Pancreas (tissue), 10 donors: ENCODE measurements at regions not wholly inside any gene's neighbourhood (a gene's known extent, or its start where the extent isn't known, plus 50 kb on each side); places are given as distances from the start of the nearest gene placed in this dataset.

Source experiments
- ATAC-seq, 4 donors: fragments of 200-7000 bp; cut with Tn5 transposase; one replicate each; pipeline versions ENCODE4 v1.8.0 to v1.9.1; 2020; ENCODE audit warnings: mild to moderate bottlenecking in 4 of 4, moderate library complexity in 4 of 4
- DNase-seq, 6 donors: peaks; one replicate each; pipeline ENCODE4 v3.0.0-alpha.2; 2020
- FAIRE-seq: peaks from 2 replicates; lab custom pipeline; 2012; peaks lifted over from hg19 to GRCh38; lab: Jason Lieb, UNC
- H3K27ac ChIP-seq, 4 donors: fragments of 200-600 bp; sonication (generic); 1 replicate in 3 of 4; 2 replicates in 1 of 4; pipeline versions ENCODE4 v1.5.0 to v1.8.0; 2020
- H3K27me3 ChIP-seq, 4 donors: fragments of 200-600 bp; one replicate each; pipeline ENCODE4 v1.8.0; 2021
- H3K36me3 ChIP-seq, 3 donors: fragments of 200-600 bp; sonication (generic) in 1 of 3; one replicate each; pipeline versions ENCODE4 v1.5.0 to v1.8.0; 2020 to 2021
- H3K4me1 ChIP-seq, 3 donors: fragments of 200-600 bp; one replicate each; pipeline ENCODE4 v1.8.0; 2021
- H3K4me3 ChIP-seq, 4 donors: fragments of 200-600 bp; sonication (generic) in 2 of 4; one replicate each; pipeline versions ENCODE4 v1.5.0 to v1.8.0; 2020 to 2021
- H3K9me3 ChIP-seq, 4 donors: fragments of 200-600 bp; one replicate each; pipeline ENCODE4 v1.8.0; 2021
- WGBS, 2 donors: extraction: QIAGEN DNeasy Blood & Tissue Kit; methylation state at CpG; one replicate each; pipeline ENCODE4 v1.1.7; 2013; 5-methylcytosine and 5-hydroxymethylcytosine counted together
- intact Hi-C, 3 donors: fragments of 100-400 bp; cut with DNase I; formaldehyde crosslinking; loops; one replicate each; pipeline versions ENCODE4 v1.11.1 to v1.14.2; 2022
- TF ChIP-seq, protein P1 (sequence below), 4 donors: fragments of 200-600 bp; sonication (generic) in 3 of 4; IDR thresholded peaks; one replicate each; pipeline versions ENCODE4 v1.5.0 to v1.8.0; 2021; ENCODE audit warnings: antibody characterized with exemption in 4 of 4
- donor health status: healthy with polysubstance abuse.
- donor health status: DM: no; HTN: no; CAD: no; lungs with moderate emphysema.
- donor health status: DM: no; HTN: no; CAD: no.
- donor health status: control.
- donor health status: control.
- donor health status: Bipolar disorder and iron deficiency.
- donor health status: DM: yes; HTN: yes; CAD: no.
- donor health status: DM: no; HTN: no; CAD: no.
- donor health status: DM: no; HTN: no; CAD: no.
- donor health status: DM: yes; HTN: yes; CAD: no.

DNA sequence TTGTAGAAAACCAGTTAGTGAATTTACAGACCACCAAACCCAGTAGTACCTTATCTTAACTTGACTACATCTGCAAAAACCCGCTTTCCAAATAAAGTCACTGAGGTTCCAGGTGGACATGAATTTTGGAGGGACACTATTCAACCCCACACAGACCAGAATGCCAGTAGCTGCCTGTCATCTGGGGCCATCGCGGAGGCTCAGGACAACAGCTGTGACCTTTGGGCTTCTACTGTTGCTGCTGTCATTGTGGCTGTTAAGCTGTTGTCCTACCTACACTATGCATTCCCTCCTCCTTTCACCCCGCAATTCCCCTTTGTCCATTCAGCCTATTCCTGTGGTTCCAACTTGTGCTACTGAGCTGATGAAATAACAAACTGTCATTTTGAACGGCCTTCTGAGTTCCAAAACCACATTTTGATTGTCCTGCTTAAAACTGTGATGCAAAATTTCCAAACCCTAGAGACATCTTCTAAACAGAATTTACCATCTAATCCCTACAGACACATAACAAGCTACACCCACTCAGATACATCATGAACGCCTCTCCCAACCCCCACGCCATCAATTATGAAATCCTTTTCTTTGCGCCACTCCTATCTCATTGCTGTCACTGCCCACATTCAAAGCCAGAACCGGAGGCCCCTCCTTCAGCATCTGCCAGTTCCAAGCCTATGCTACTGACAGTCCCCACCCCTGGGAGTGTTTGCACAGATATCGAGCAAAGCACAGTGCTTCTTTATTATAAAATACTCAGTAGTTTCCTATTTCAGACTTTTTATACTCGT, 125.0 kb downstream of the C6orf118 start:
- intact Hi-C loops = no loop called here
- TF ChIP-seq, protein P1, sequence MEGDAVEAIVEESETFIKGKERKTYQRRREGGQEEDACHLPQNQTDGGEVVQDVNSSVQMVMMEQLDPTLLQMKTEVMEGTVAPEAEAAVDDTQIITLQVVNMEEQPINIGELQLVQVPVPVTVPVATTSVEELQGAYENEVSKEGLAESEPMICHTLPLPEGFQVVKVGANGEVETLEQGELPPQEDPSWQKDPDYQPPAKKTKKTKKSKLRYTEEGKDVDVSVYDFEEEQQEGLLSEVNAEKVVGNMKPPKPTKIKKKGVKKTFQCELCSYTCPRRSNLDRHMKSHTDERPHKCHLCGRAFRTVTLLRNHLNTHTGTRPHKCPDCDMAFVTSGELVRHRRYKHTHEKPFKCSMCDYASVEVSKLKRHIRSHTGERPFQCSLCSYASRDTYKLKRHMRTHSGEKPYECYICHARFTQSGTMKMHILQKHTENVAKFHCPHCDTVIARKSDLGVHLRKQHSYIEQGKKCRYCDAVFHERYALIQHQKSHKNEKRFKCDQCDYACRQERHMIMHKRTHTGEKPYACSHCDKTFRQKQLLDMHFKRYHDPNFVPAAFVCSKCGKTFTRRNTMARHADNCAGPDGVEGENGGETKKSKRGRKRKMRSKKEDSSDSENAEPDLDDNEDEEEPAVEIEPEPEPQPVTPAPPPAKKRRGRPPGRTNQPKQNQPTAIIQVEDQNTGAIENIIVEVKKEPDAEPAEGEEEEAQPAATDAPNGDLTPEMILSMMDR (IDR thresholded peaks at IDR 0.05) = no peak
- no peak for ATAC-seq
- H3K4me3 ChIP-seq = no peak overlapping the region
- H3K27me3 ChIP-seq = no peaks in the 10 kb centered on the region
- FAIRE-seq = no peak
- WGBS, 2 donors = 37 to 50% methylated on average over 11 of the region's 11 CpGs
- no peaks in the 10 kb centered on the region for H3K9me3 ChIP-seq
- no peaks in the 10 kb centered on the region for H3K36me3 ChIP-seq
- H3K4me1 ChIP-seq = no peaks in the 10 kb centered on the region
- H3K27ac ChIP-seq = no peak overlapping the region
- no peak for DNase-seq

GRCh38 chr6:165183496-165184140, 125.8 kb downstream of the C6orf118 start:
- intact Hi-C loops = no loop called here
- Histone ChIP-seq H3K4me3 (no peak overlapping the region), H3K27me3 (no peaks in the 10 kb centered on the region), H3K36me3 (no peaks in the 10 kb centered on the region), H3K4me1 (no peaks in the 10 kb centered on the region), H3K27ac (no peak overlapping the region), H3K9me3 (no peaks in the 10 kb centered on the region)
- FAIRE-seq (no peak), DNase-seq (no peak), ATAC-seq (no peak)
- WGBS, 2 donors = 53 to 57% methylated on average over 5 of the region's 5 CpGs
- TF ChIP-seq, protein P1 (IDR thresholded peaks at IDR 0.05) = no peak

DNA sequence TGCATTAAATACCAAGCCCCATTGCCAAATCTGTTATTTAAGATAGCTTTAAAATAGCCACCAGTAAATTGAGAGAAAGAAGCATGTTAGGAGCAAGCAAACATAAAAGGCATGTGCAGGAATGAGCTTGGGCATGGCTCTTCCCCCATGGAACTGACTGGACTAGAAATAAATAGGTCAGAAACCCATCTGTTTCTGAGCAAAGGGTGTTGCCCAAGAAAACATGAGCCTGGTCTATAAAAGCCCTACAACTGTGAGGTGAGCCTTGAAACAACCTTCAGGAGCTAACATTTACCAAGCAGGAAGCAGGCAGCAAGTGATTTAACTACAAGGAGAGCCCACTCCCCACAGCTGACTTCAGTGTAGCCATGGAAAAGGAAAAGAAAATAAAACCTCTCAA, 126.3 kb downstream of the C6orf118 start:
- H3K4me3 ChIP-seq = no peak overlapping the region
- no peak for FAIRE-seq

GRCh38 chr6:165181951-165182414, 127.4 kb downstream of the C6orf118 start:
- intact Hi-C loops = no loop called here
- Histone ChIP-seq H3K9me3 (no peaks in the 10 kb centered on the region), H3K27me3 (no peaks in the 10 kb centered on the region), H3K27ac (no peak overlapping the region), H3K36me3 (no peaks in the 10 kb centered on the region), H3K4me1 (no peaks in the 10 kb centered on the region), H3K4me3 (no peak overlapping the region)
- WGBS, 2 donors = 69 to 83% methylated on average over 6 of the region's 6 CpGs
- FAIRE-seq (no peak), ATAC-seq (no peak), DNase-seq (no peak)
- TF ChIP-seq, protein P1 (IDR thresholded peaks at IDR 0.05) = no peak

More for the DNA sequence above, 126.3 kb downstream of the C6orf118 start:
- TF ChIP-seq, protein P1 (IDR thresholded peaks at IDR 0.05) = no peak
- no peaks in the 10 kb centered on the region for H3K27me3 ChIP-seq
- H3K4me1 ChIP-seq = no peaks in the 10 kb centered on the region
- H3K27ac ChIP-seq = no peak overlapping the region
- H3K9me3 ChIP-seq = no peaks in the 10 kb centered on the region
- intact Hi-C loops = no loop called here
- no peaks in the 10 kb centered on the region for H3K36me3 ChIP-seq
- DNase-seq (no peak), ATAC-seq (no peak)

DNA sequence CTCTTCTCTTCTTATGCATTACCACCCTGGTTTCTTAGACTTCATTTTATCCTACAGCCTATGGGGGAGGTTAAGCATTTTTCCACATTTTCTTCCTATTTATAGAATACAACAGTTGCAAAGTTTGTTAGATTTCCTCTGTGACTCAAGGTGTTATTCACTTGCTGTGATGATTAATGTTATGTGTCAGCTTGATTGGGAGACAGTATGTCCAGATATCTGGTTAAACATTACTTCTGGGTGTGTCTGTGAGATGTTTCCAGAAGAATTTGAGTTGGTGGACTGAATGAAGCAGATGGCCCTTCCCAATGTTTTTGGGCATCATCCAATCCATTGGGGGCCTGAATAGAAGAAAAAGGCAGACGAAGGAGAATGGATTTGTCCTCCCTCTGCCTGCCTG, 131.3 kb downstream of the C6orf118 start:
- no peak for DNase-seq
- Histone ChIP-seq H3K4me3 (no peak overlapping the region), H3K4me1 (no peaks in the 10 kb centered on the region), H3K27me3 (no peaks in the 10 kb centered on the region), H3K9me3 (no peaks in the 10 kb centered on the region), H3K36me3 (no peaks in the 10 kb centered on the region), H3K27ac (no peak overlapping the region)
- no peak for FAIRE-seq
- no peak for ATAC-seq
- intact Hi-C loops = no loop called here
- 33 to 46% methylated on average over 1 of the region's 1 CpG for WGBS, 2 donors
- TF ChIP-seq, protein P1 (IDR thresholded peaks at IDR 0.05) = no peak
